HEK293 (cell line): ENCODE measurements at regions not wholly inside any gene's neighbourhood (a gene's known extent, or its start where the extent isn't known, plus 50 kb on each side); places are given as distances from the start of the nearest gene placed in this dataset.

Experiments used
- CTCF ChIA-PET: fragments of 350-600 bp; formaldehyde crosslinking; extraction: SDS; loops from one replicate; lab custom pipeline; 2021; ENCODE audit warnings: antibody characterized with exemption; lab: Yijun Ruan, JAX
- POLR2A ChIA-PET: fragments of 300-600 bp; formaldehyde crosslinking; extraction: SDS; loops from one replicate; lab custom pipeline; 2020; ENCODE audit warnings: antibody characterized with exemption, inconsistent platforms; lab: Yijun Ruan, JAX
- H3K27ac ChIP-seq: fragments of 200-500 bp; sonication (Bioruptor generic); 2 replicates; pipeline ENCODE4 v1.5.1; 2014; ENCODE audit warnings: low read depth, low read length, control low read depth, inconsistent platforms; ENCODE audit errors: extremely low read depth
- H3K36me3 ChIP-seq, 2 experiments: fragments of 200-500 bp in 1 of 2; sonication (Bioruptor generic) in 1 of 2; 1 replicate in 1 of 2; 2 replicates in 1 of 2; pipeline ENCODE4 v1.5.1; 2014 to 2017; ENCODE audit warnings: inconsistent platforms in 2 of 2, low read length in 2 of 2; ENCODE audit not compliant: control insufficient read depth in 2 of 2, insufficient read depth in 1 of 2
- H3K4me1 ChIP-seq: fragments of 200-500 bp; sonication (Bioruptor generic); 2 replicates; pipeline ENCODE4 v1.5.1; 2014; ENCODE audit warnings: mild to moderate bottlenecking, low read length, inconsistent platforms; ENCODE audit not compliant: control insufficient read depth, insufficient read depth
- H3K4me3 ChIP-seq: 2 replicates; pipeline ENCODE4 v1.5.1; 2011; ENCODE audit warnings: low read depth, mild to moderate bottlenecking, control low read depth, low read length, moderate library complexity
- H3K9me3 ChIP-seq: fragments of 200-500 bp; sonication (Bioruptor generic); 2 replicates; pipeline ENCODE4 v1.5.1; 2014; ENCODE audit warnings: low read depth, low read length, inconsistent platforms; ENCODE audit not compliant: control insufficient read depth, insufficient read depth
- GFI1B ChIP-seq: fragments of 450-650 bp; formaldehyde crosslinking; IDR thresholded peaks from 2 replicates; pipeline ENCODE4 v1.5.1; 2016; ENCODE audit warnings: missing biosample characterization, missing genetic modification characterization
- REPIN1 ChIP-seq: fragments of 450-650 bp; formaldehyde crosslinking; IDR thresholded peaks from 2 replicates; pipeline ENCODE4 v1.5.1; 2017; ENCODE audit warnings: missing biosample characterization, missing genetic modification characterization, low read depth
- SCRT1 ChIP-seq: fragments of 450-650 bp; formaldehyde crosslinking; IDR thresholded peaks from 2 replicates; pipeline ENCODE4 v1.5.1; 2016; ENCODE audit warnings: missing biosample characterization, missing genetic modification characterization, borderline replicate concordance
- SCRT2 ChIP-seq: fragments of 450-650 bp; formaldehyde crosslinking; IDR thresholded peaks from 2 replicates; pipeline ENCODE4 v1.5.1; 2016; ENCODE audit warnings: missing biosample characterization, missing genetic modification characterization
- SETDB1 ChIP-seq: IDR thresholded peaks from one replicate; pipeline ENCODE4 v1.6.1; 2017; ENCODE audit warnings: mild to moderate bottlenecking, low read length, moderate library complexity, mixed read lengths; ENCODE audit not compliant: insufficient read length
- TRIM28 ChIP-seq: IDR thresholded peaks from 2 replicates; pipeline ENCODE4 v1.6.1; 2011; ENCODE audit warnings: low read length, control low read depth, borderline replicate concordance
- ZBTB48 ChIP-seq: fragments of 450-650 bp; formaldehyde crosslinking; IDR thresholded peaks from 2 replicates; pipeline ENCODE4 v1.5.1; 2016; ENCODE audit warnings: missing biosample characterization, missing genetic modification characterization
- ZEB2 ChIP-seq: fragments of 450-650 bp; formaldehyde crosslinking; IDR thresholded peaks from 2 replicates; pipeline ENCODE4 v1.5.1; 2016; ENCODE audit warnings: missing biosample characterization, missing genetic modification characterization
- ZFP69B ChIP-seq: fragments of 450-650 bp; formaldehyde crosslinking; IDR thresholded peaks from 2 replicates; pipeline ENCODE4 v1.5.1; 2016; ENCODE audit warnings: missing biosample characterization, missing genetic modification characterization
- ZNF133 ChIP-seq: fragments of 450-650 bp; formaldehyde crosslinking; IDR thresholded peaks from 2 replicates; pipeline ENCODE4 v1.5.1; 2016; ENCODE audit warnings: missing biosample characterization, missing genetic modification characterization
- ZNF146 ChIP-seq: fragments of 450-650 bp; formaldehyde crosslinking; IDR thresholded peaks from 2 replicates; pipeline ENCODE4 v1.5.1; 2016; ENCODE audit warnings: missing biosample characterization, missing genetic modification characterization
- ZNF341 ChIP-seq: fragments of 450-650 bp; formaldehyde crosslinking; IDR thresholded peaks from 2 replicates; pipeline ENCODE4; 2016; ENCODE audit warnings: low read depth, missing biosample characterization, missing genetic modification characterization
- ZNF549 ChIP-seq: fragments of 450-650 bp; IDR thresholded peaks from 2 replicates; pipeline ENCODE4 v1.5.1; 2018; ENCODE audit warnings: missing biosample characterization, missing genetic modification characterization, mild to moderate bottlenecking, inconsistent platforms, moderate library complexity
- ZNF555 ChIP-seq: fragments of 450-650 bp; formaldehyde crosslinking; conservative IDR thresholded peaks from 2 replicates; pipeline ENCODE4 v1.5.1; 2017; ENCODE audit warnings: missing biosample characterization, mild to moderate bottlenecking, missing genetic modification characterization, inconsistent platforms
- ZNF571 ChIP-seq: fragments of 450-650 bp; formaldehyde crosslinking; IDR thresholded peaks from 2 replicates; pipeline ENCODE4 v1.5.0; 2017; ENCODE audit warnings: missing biosample characterization, missing genetic modification characterization
- ZNF596 ChIP-seq: fragments of 450-650 bp; IDR thresholded peaks from 2 replicates; pipeline ENCODE4 v1.5.0; 2018; ENCODE audit warnings: missing biosample characterization, mild to moderate bottlenecking, missing genetic modification characterization, moderate library complexity
- ZNF658 ChIP-seq: fragments of 450-650 bp; formaldehyde crosslinking; IDR thresholded peaks from 2 replicates; pipeline ENCODE4; 2016; ENCODE audit warnings: missing biosample characterization, missing genetic modification characterization
- ZNF791 ChIP-seq: fragments of 450-650 bp; formaldehyde crosslinking; IDR thresholded peaks from 2 replicates; pipeline ENCODE4 v1.5.1; 2016; ENCODE audit warnings: missing biosample characterization, missing genetic modification characterization
- ZSCAN16 ChIP-seq: fragments of 450-650 bp; formaldehyde crosslinking; IDR thresholded peaks from 2 replicates; pipeline ENCODE4 v1.5.1; 2016; ENCODE audit warnings: missing biosample characterization, missing genetic modification characterization
- ZXDB ChIP-seq: fragments of 450-650 bp; formaldehyde crosslinking; IDR thresholded peaks from 2 replicates; pipeline ENCODE4 v1.5.1; 2016; ENCODE audit warnings: missing biosample characterization, missing genetic modification characterization
- TF ChIP-seq, protein P1 (sequence below): fragments of 450-650 bp; formaldehyde crosslinking; IDR thresholded peaks from 2 replicates; pipeline ENCODE4 v1.5.0; 2017; ENCODE audit warnings: missing biosample characterization, missing genetic modification characterization, borderline replicate concordance
- TF ChIP-seq, protein P2 (sequence below): fragments of 450-650 bp; formaldehyde crosslinking; IDR thresholded peaks from 2 replicates; pipeline ENCODE4 v1.5.1; 2017; ENCODE audit warnings: missing biosample characterization, missing genetic modification characterization
- TF ChIP-seq, protein P3 (sequence below): fragments of 450-650 bp; formaldehyde crosslinking; optimal IDR thresholded peaks from 2 replicates; pipeline ENCODE3; 2016; ENCODE audit warnings: missing biosample characterization, mild to moderate bottlenecking, missing genetic modification characterization
- TF ChIP-seq, protein P4 (sequence below): fragments of 450-650 bp; formaldehyde crosslinking; IDR thresholded peaks from 2 replicates; pipeline ENCODE4 v1.5.1; 2016; ENCODE audit warnings: missing biosample characterization, missing genetic modification characterization

DNA sequence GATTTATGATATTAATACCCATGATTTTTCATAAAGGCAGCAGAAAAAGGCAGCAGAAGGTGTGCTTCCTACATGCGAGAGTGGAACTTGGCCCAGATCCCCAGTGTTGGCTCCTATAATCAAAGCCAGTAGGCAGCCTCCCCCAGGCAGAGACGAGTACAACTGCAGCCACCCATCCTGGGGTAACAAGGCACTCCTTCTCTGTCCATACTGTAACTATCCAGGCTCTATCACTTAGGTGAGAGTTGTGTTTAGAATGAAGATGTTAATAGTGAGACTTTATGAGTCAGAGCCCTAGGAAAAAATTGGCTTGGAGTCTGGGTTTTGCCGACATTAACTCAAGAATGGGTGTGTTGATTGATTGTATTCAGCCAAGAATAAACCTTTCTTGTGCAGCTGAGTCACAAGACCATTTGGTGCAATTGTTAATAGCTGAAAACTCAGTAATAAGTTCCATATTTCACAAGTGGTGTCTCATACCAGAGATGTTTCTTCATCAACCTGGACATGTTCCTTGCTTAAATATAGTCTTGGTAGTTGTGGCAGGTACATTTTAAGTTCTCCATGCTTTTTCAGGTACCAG lies 322.3 kb downstream of the DUSP10 start:
- Histone ChIP-seq H3K27ac (no peak overlapping the region), H3K9me3 (no peaks in the 10 kb centered on the region)
- POLR2A ChIA-PET, result no interaction called here
- CTCF ChIA-PET, result no interaction called here
- TF ChIP-seq GFI1B (tag by site-specific recombination) (no peak), ZNF596 (tag by site-specific recombination) (no peak), ZNF133 (no peak), ZEB2 (tag by site-specific recombination) (no peak), ZNF549 (tag by site-specific recombination) (no peak), ZNF555 (tag by site-specific recombination) (no peak), SCRT2 (tag by site-specific recombination) (no peak), SCRT1 (tag by site-specific recombination) (no peak), ZNF341 (tag by site-specific recombination) (no peak)
- TF ChIP-seq, protein P1, sequence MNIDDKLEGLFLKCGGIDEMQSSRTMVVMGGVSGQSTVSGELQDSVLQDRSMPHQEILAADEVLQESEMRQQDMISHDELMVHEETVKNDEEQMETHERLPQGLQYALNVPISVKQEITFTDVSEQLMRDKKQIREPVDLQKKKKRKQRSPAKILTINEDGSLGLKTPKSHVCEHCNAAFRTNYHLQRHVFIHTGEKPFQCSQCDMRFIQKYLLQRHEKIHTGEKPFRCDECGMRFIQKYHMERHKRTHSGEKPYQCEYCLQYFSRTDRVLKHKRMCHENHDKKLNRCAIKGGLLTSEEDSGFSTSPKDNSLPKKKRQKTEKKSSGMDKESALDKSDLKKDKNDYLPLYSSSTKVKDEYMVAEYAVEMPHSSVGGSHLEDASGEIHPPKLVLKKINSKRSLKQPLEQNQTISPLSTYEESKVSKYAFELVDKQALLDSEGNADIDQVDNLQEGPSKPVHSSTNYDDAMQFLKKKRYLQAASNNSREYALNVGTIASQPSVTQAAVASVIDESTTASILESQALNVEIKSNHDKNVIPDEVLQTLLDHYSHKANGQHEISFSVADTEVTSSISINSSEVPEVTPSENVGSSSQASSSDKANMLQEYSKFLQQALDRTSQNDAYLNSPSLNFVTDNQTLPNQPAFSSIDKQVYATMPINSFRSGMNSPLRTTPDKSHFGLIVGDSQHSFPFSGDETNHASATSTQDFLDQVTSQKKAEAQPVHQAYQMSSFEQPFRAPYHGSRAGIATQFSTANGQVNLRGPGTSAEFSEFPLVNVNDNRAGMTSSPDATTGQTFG (tag by site-specific recombination), result no peak
- TF ChIP-seq, protein P2, sequence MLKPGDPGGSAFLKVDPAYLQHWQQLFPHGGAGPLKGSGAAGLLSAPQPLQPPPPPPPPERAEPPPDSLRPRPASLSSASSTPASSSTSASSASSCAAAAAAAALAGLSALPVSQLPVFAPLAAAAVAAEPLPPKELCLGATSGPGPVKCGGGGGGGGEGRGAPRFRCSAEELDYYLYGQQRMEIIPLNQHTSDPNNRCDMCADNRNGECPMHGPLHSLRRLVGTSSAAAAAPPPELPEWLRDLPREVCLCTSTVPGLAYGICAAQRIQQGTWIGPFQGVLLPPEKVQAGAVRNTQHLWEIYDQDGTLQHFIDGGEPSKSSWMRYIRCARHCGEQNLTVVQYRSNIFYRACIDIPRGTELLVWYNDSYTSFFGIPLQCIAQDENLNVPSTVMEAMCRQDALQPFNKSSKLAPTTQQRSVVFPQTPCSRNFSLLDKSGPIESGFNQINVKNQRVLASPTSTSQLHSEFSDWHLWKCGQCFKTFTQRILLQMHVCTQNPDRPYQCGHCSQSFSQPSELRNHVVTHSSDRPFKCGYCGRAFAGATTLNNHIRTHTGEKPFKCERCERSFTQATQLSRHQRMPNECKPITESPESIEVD (tag by site-specific recombination), result no peak
- TF ChIP-seq, all 188 proteins: peak for 0
- Histone ChIP-seq H3K4me1 (no peaks in the 10 kb centered on the region), H3K4me3 (no peak overlapping the region), H3K36me3 (no peaks in the 10 kb centered on the region)

DNA sequence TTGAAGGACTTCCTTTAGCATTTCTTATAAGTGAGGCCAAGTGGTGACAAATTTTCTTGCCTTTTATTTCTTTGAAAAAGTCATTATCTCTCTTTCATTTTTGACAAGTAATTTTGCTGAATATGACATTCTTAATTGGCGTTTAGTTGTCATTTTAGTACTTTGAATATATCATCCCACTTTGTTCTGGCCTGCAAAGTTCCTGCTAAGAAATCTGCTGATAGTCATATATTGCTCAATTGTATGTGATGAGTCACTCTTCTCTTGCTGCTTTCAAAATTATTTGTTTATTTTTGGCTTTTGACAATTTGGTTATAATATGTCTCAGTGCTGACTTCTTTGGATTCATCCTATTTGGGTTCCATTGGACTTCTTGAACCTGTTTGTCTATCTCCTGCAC lies 312.6 kb downstream of the DUSP10 start:
- H3K4me1 ChIP-seq, result no peaks in the 10 kb centered on the region
- CTCF ChIA-PET, result interaction anchor here (0.7 to 8.2 kb wide), 4 partner anchors 167 to 524 kb away, joined by 3 to 115 read pairs (median 3); no protein-coding TSS in a partner anchor
- H3K36me3 ChIP-seq, result no peaks in the 10 kb centered on the region
- no peak overlapping the region for H3K27ac ChIP-seq
- POLR2A ChIA-PET, result no interaction called here
- TF ChIP-seq ZNF146 (tag by site-specific recombination) (no peak), SETDB1 (peak; percentile 93), ZSCAN16 (tag by site-specific recombination) (no peak), ZNF791 (tag by site-specific recombination) (peak; percentile 81)
- H3K4me3 ChIP-seq, result no peak overlapping the region
- no peaks in the 10 kb centered on the region for H3K9me3 ChIP-seq

DNA sequence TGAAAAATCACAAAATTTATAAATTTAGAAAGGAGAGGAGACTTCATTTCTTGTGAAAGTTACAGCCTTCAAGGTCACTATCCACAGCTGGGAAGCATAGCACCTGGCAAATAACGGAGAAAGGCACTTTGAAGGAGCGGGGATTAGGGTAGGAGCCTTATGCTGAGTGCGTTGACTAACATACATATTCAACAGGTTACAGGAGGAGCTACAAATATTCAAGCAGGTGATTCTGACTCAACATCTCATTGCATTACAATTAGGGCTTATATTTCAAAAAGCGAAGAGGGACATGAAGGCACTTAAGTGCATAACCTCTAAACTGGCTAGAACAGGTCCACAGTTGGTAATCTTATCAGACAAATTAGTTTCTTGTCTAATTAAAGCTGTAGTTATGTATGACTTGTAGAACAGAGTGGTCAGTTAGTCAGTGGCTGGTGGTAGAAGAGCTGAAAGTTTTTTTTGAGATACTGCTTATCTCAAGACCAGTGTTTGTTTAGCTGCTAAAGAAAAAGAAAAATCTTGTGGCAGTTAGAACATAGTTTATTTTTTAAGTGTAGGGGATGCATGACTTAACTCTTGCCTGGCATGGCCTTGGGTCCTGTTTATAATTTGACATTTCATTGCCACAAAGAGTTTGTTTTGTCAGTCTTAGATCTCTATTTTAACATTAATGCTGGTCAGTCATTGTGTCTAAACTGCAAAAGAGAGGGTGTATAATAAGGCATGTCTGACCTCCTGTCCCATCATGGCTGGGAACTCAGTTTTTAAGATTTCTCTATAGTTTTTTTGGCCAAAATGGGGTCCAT lies 311.5 kb downstream of the DUSP10 start:
- H3K36me3 ChIP-seq, result no peaks in the 10 kb centered on the region
- ChIA-PET POLR2A (no interaction called here), CTCF (interaction anchor here (0.6 to 8.2 kb wide), 9 partner anchors 33 to 1025 kb away, joined by 3 to 115 read pairs (median 4); no protein-coding TSS in a partner anchor)
- H3K4me3 ChIP-seq, result no peak overlapping the region
- H3K4me1 ChIP-seq, result no peaks in the 10 kb centered on the region
- H3K9me3 ChIP-seq, result no peaks in the 10 kb centered on the region
- no peak overlapping the region for H3K27ac ChIP-seq
- TF ChIP-seq ZXDB (tag by site-specific recombination) (0 out of 2 replicates have a peak, but pooled peaks have one; percentile 14), ZNF571 (tag by site-specific recombination) (no peak), SCRT1 (tag by site-specific recombination) (peak; percentile 72; the same call in 1 of the 2 replicates), SCRT2 (tag by site-specific recombination) (peak; percentile 81), ZFP69B (tag by site-specific recombination) (no peak), ZNF658 (no peak), TRIM28 (peak; percentile 59; the same call in 1 of the 2 replicates), ZBTB48 (tag by site-specific recombination) (no peak), REPIN1 (no peak)
- TF ChIP-seq, protein P3, sequence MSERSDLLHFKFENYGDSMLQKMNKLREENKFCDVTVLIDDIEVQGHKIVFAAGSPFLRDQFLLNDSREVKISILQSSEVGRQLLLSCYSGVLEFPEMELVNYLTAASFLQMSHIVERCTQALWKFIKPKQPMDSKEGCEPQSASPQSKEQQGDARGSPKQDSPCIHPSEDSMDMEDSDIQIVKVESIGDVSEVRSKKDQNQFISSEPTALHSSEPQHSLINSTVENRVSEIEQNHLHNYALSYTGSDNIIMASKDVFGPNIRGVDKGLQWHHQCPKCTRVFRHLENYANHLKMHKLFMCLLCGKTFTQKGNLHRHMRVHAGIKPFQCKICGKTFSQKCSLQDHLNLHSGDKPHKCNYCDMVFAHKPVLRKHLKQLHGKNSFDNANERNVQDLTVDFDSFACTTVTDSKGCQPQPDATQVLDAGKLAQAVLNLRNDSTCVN (tag by site-specific recombination), result no peak
- TF ChIP-seq, protein P4, sequence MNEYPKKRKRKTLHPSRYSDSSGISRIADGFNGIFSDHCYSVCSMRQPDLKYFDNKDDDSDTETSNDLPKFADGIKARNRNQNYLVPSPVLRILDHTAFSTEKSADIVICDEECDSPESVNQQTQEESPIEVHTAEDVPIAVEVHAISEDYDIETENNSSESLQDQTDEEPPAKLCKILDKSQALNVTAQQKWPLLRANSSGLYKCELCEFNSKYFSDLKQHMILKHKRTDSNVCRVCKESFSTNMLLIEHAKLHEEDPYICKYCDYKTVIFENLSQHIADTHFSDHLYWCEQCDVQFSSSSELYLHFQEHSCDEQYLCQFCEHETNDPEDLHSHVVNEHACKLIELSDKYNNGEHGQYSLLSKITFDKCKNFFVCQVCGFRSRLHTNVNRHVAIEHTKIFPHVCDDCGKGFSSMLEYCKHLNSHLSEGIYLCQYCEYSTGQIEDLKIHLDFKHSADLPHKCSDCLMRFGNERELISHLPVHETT (tag by site-specific recombination), result no peak
